OCI-LY3 (cell line): ENCODE measurements at regions not wholly inside any gene's neighbourhood (a gene's known extent, or its start where the extent isn't known, plus 50 kb on each side); places are given as distances from the start of the nearest gene placed in this dataset.

ENCODE experiments used
- CTCF ChIP-seq: fragments of 200-600, 300-600 bp; sonication (generic); IDR thresholded peaks from 2 replicates; pipeline ENCODE4 v1.5.1; 2014; ENCODE audit warnings: antibody characterized with exemption, low read length, low read depth
- EZH2phosphoT487 ChIP-seq: fragments of 200-600 bp; shearing (Covaris generic); IDR thresholded peaks from 2 replicates; pipeline ENCODE4 v1.6.1; 2018; ENCODE audit warnings: antibody characterized with exemption, mixed run types, low read depth

DNA sequence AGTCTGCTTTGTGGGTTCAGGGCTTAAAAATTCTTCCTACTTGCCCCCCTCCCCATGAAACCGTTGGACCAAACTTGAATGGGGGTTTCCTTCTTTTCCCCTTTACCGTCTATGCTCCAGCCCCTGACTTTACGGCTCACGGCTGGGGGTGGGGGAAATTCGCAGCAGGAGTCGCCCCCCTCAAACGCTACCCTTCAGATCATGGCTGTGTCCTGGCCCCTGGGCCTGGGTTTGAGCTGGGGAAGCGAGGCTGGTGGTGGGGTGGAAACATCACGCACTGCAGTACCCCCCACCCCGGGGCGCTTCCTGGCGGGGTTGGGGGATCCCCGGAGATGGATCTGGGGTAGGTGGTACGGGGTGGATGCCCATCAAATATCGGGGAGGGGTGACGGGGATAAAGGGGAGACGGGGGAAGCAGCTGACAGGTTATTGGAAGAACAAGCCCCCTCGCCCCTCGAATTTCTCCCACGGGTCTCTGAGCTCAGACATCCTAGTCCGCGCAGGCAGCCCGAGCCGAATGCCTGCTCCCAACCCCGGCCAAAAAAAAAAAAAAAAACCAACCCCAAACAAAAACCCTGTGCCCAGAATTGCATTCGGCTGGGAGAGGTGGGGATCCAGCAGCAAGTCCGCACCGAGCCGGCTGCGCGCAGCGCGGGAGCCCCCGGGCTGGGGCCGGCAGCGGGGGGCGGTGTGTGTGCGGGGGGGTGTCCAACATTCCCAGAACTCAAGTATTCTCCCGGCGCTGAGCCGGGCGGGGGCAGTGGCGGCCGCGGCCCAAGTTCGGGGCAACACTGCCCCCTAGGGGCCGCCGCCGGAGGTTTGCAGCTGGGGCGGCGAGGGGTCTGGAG lies 59.0 kb upstream of the ACOT11 start:
- TF ChIP-seq CTCF (peak; percentile 70), EZH2phosphoT487 (no peak)
